HG02943 (cell line): ENCODE measurements at regions not wholly inside any gene's neighbourhood (a gene's known extent, or its start where the extent isn't known, plus 50 kb on each side); places are given as distances from the start of the nearest gene placed in this dataset.

Experiments used
- ATAC-seq: cut with Tn5 transposase; IDR thresholded peaks from one replicate; pipeline ENCODE4 v1.9.1; 2021; ENCODE audit warnings: mild to moderate bottlenecking, low read depth, moderate library complexity; ENCODE audit not compliant: unreplicated experiment

DNA sequence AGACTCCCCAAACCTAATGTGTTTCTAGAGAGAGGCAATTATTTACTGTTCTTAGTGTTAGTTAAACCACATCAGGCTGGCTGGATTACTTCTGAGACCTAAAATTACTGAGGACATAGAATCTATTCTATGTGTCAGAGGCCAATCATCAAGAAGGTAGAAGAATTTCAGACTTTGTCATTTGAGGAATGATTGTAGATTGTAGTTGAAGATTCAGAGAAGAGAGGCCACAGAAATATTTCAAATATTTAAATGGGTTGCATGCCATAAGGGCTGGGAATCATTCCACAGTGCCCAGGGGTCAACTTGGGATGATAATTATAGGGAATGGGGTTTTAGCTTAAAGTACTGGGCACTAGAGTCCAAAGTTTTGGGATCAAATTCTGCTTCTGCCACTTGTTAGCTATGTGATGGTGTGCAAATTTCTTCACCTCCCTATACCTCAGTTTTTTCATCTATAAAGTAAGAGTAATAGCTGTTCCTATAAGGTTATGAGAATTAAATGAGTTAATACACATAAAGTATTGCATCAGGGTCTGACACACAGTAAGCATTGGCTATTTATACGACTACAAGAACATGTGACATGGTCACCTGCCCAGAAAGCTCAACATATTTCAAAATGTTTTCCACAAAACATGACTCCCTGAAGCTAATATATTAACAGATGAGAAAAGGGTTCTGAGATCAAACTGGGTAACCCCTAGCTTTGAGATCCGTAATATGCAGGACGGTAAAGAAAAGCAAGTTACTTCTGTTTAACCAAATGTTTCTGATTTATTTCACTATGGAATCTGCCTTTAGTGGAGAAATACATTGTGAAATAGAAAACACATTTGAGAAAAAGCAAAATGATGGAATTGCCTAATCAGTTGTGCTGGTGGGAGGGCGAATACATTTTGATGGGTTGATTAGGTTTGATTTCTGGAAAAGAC, 69.7 kb upstream of the SPAG17 start:
- ATAC-seq, result no peak

GRCh38 chr1:118254001-118254400, 69.0 kb upstream of the SPAG17 start:
- no peak for ATAC-seq

- ATAC-seq, result no peak
These were observed 68.3 kb upstream of the SPAG17 start for GRCh38 chr1:118253053-118253915.

DNA sequence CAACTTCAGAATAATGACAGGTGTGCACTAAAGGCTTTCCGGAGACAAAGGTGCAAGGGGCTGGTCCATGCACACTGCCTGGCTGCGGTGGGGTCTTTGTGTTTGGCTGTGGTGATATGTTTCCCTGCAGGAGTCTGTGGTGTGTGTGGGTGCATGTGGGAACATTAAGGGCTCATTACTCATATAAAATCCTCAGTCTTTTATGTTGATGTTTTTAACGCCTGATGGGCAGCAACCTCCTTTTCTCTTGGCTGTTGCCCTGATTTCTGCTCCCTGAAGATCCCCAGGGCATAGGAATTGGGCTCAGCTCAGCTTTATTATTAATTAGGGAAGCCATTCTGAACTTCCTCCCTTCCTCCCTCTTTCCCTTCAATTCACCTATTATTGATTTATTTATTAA, 67.6 kb upstream of the SPAG17 start:
- ATAC-seq, result no peak

GRCh38 chr1:118250232-118250631, 65.2 kb upstream of the SPAG17 start:
- ATAC-seq, result no peak

DNA sequence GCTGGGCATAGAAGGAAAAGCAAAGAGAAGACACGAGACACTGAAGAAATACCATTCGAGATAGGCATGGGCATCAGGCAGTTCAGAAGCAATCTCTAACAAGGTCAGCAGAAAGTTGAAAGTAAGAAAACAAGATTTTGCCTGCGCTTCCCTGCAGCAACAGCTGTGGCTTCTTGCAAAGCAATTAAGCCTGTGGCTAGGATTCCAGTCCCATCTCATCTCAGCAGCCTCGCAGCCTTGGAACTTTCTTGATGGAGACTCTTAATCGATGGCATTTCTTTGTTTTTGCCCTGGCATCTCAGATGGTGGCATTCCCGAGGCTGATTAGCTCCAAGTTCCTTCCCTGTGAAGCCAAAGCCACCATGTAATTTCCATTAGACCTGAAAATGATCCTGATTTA, 64.6 kb upstream of the SPAG17 start:
- no peak for ATAC-seq

DNA sequence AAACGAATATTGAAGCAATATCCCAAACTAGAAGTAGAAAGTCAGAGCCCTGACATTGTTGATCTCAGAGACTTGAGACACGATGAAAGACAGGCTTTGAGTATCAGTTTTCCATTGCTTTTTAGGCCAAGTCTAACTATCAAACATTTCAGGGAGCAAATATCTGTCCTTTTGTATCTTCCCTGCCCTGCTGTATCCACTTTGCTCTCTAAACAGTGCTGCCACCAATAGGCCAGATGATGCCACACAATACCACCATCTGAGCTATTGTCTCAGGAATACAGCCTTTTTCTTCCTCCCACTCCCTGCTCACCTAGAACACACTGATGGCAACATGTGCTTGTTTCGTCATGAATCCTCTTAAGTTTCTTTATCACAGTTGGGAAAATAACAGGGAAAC, 62.6 kb upstream of the SPAG17 start:
- no peak for ATAC-seq

DNA sequence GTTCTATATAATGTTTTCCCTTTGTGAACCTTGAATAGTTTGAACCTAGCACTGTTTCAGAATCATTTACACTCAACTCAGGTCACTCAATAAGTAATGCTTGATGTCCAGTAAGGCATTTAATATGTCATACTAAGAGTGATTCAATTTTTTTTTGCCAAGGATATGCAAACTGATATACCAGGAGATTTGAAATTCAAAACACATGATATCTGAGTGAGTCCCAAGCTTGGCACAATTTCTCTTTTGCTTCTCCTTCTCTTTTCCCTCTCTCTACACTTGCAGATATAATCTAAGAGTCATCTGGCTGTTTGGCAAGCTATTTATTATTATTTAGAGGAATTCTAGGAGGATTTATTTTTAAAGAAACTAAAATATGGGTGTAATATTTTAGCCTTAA, 61.6 kb upstream of the SPAG17 start:
- ATAC-seq, result no peak

DNA sequence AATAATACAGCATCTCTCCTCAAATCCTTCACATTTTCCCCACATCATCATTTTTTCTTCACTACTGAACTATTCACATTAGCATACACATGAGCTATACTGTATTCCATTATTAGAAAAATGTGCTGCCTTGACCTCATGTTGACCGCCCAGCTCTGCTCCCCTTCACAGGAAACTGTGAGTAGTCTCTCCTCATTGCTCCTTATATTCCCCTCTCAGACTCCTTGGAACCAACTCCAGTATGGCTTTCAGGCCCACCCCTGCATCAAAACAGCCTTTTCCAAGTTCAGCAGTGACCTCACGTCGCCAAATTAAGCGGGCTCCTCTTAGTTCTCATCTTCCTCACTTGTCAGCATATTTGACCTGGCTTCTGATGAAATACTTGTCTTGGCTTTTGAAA, 59.2 kb upstream of the SPAG17 start:
- ATAC-seq, result no peak

- no peak for ATAC-seq
These were observed 58.2 kb upstream of the SPAG17 start for GRCh38 chr1:118243269-118243668.
